GM19467 (cell line): ENCODE measurements at regions not wholly inside any gene's neighbourhood (a gene's known extent, or its start where the extent isn't known, plus 50 kb on each side); places are given as distances from the start of the nearest gene placed in this dataset.
A peak's percentile ranks its signal among the peaks of the same experiment; 100 is the strongest.
"Not testable (repeated sequence)": the region's sequence is repeated elsewhere in the genome, so short reads cannot be mapped to it uniquely, and the experiment has no call there.

Experiments
- ATAC-seq: cut with Tn5 transposase; IDR thresholded peaks from one replicate; pipeline ENCODE4 v1.9.1; 2021; ENCODE audit warnings: mild to moderate bottlenecking, moderate library complexity; ENCODE audit not compliant: unreplicated experiment

DNA sequence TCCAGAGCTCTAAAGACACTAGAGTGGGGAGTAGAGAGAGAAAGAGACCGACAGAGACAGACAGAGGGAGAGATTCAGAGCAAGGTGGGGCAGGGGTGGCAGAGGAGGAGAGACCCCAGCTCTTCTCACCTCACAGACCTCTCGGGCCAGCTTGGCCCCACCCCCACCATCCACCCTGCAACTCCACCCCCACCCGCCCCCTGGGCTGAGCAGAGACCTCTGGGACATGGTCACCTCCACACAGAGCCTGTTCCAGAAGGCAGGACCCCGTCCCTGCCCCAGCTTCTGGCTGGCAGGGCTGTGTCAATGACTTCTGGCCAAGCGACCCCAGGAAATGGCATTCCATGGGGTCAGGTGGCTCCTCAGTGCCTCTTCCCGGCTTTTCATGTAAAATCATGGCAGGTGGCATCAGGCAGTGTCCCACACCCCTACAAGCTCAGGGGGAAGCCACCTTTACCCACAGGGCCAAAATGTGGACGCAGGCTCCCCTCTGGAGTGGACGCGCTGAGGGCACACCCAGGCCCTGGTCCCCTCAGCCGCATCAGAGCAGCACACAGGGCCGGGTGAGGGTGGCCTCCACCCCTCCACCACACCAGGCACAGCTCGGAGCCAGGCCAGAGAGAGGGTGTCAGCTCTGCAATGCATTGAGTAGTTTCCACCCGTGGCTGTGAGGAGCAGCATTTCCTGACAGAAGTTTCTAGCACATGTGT lies 131.2 kb upstream of the LPCAT1 start:
- ATAC-seq = no peak

DNA sequence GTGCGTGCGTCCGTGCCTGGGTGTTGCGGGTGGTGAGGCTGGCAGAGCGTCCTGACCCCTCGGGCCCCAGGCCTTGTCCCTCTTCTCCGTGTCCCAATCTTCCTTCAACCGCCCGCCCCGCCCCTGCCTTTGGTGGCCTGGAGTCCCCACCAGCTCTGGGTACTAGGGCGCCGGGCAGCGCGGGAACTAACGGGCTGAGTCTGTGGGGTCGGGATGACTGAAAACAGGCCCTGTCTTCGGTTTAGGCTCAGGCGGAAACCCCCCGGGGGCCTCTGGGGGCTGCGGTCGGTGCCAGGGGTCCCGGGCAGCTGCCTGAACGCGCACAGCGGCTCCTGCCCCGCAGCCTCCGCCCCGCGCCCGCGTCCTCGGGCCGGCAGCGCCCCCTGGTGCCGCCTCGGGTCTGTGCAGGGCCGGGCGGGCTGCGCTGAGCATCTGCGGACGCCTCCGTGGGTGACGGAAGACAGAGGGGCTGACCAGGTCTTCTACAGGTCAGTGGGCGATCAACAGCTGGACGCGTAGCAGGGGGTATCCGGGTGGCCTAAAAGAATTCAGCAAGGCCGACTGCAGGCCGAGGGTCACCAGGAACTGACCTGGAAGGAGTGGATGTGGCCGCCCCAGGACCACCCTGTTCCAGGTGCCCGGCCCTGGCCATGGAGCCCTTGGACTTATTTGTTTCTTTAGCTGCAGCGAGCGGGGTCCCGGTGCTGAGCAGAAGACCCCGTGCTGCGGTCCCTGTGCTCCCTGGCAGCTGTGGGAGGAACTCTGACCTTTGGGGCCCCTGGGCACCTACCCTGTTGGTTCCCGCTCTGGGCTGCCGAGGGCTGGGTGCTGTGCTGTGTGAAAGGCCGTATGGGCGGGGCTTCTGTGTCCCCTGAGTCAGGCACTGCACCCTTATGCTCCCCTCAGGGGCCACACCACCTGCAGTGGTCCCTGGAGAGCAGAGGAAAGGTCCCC lies 130.2 kb upstream of the LPCAT1 start:
- peak; percentile 84 for ATAC-seq

- ATAC-seq = peak; percentile 24
Observed at GRCh38 chr5:1652873-1653697, 129.3 kb upstream of the LPCAT1 start.

- no peak for ATAC-seq
Observed at GRCh38 chr5:1651971-1652872, 128.5 kb upstream of the LPCAT1 start.

- no peak for ATAC-seq
Observed at GRCh38 chr5:1651250-1651649, 127.5 kb upstream of the LPCAT1 start.

DNA sequence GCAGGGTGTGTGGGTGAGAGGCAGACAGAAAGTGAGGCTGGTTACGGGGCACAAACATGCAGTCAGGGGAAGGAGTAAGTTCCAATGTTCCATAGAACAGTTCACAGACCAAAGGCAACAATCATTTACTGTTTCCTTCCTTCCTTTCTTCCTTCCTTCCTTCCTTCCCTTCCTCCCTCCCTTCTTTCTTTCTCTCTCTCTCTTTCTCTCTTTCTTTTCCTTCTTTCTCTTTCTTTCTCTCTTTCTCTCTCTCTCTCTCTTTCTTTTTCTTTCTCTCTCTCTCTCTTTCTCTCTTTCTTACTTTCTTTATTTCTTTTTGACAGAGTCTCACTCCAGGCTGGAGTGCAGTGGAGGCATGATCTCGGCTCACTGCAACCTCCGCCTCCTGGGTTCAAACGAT lies 125.8 kb upstream of the LPCAT1 start:
- no peak for ATAC-seq

DNA sequence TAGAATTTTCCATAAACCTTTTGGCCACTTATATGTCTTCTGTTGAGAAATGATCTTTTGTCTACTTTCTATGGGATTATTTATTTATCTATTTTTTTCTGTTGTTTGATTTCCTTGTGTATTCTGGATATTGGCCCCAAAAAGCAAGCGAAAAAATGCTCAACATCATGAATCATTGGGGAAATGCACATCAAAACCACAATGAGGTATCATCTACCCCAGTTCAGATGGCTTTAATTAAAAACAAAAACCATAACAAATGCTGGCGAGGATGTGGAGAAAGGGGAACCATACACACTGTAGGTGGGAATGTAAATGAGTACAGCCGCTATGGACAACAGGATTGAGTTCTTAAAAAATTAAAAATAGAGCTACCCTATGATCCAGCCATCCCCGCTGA lies 125.0 kb upstream of the LPCAT1 start:
- ATAC-seq = no peak

- no peak for ATAC-seq
Observed at GRCh38 chr5:1647580-1647979, 123.8 kb upstream of the LPCAT1 start.

DNA sequence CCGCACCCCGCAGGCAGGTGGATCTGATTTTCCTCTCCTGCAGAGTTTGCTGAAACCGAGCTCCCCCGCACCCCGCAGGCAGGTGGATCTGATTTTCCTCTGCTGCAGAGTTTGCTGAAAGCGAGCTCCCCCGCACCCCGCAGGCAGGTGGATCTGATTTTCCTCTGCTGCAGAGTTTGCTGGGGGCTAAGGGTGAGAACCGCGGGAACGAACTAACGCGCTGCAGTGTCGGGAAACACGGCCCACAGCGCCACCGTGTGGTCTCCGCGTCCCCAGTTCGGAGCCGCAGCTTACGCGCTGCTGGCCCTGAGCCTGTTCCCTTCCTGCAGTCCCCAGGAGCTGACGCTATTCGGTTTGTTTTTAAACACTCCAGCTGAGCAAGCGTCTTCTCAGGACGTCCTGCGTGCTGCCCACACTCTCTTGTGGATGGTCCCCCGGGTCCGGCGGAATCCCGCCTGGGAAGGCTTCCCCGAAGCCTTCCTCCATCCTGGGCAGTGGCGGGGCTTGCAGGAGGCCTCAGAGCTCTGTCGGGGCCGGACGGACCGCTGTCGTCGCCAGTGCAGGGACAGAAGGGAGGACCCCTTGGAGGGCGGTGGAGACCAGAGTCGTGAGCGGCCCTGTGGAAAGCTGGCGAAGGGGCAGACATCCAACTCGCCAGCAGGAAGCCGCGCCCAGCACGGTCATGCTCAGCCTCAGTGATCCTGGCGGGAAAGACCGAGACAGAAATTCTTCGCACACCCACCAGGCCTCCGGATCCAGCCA lies 121.2 kb upstream of the LPCAT1 start:
- ATAC-seq = peak; percentile 87

DNA sequence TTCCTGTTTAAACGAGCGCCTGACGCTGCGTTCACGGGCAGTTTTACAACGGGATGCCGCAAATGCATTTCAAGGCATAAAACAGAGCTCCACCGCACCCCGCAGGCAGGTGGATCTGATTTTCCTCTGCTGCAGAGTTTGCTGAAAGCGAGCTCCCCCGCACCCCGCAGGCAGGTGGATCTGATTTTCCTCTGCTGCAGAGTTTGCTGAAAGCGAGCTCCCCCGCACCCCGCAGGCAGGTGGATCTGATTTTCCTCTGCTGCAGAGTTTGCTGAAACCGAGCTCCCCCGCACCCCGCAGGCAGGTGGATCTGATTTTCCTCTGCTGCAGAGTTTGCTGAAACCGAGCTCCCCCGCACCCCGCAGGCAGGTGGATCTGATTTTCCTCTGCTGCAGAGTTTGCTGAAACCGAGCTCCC lies 120.6 kb upstream of the LPCAT1 start:
- ATAC-seq = not testable (repeated sequence)

- no peak for ATAC-seq
Observed at GRCh38 chr5:1643651-1644392, 120.1 kb upstream of the LPCAT1 start.

DNA sequence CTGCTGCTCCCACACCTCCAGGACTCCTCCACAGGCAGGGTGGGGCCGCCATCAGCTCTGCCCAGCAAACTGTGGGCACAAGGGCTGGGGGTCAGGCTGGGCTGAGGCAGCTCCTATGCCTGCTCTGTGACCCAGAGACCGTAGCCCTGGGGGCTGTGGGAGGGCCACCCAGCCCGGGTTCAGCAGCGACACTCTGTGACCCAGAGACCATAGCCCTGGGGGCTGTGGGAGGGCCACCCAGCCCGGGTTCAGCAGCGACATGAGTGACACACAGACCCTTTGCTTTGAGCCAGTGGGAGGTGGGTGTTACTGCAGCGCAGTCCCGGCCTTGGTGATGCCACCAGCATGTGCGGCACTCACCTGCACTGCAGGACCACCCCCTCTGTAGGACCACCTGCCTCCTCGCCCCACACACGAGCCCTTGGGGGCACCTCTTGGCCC lies 118.9 kb upstream of the LPCAT1 start:
- no peak for ATAC-seq

DNA sequence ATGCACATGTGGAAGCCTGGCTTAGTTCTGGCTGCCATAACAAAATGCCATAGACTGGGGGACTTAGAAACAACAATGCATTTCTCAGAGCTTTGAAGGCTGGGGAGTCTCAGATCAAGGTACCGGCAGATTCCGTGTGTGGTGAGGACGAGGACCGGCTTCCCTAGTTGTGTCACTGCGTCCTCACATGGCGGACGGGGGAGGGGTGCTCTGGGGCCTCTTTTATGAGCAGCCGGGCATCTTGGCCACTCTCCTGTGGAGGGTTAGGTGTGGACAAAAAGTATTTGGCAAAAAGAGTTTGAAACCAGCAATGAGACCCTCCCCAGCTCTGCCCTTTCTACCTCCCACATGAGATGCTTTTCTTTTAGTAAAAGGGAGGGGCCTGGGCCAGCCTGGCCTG lies 118.5 kb upstream of the LPCAT1 start:
- ATAC-seq = no peak

- no peak for ATAC-seq
Observed at GRCh38 chr5:1641560-1642166, 117.9 kb upstream of the LPCAT1 start.

- ATAC-seq = no peak
Observed at GRCh38 chr5:1641041-1641440, 117.3 kb upstream of the LPCAT1 start.

DNA sequence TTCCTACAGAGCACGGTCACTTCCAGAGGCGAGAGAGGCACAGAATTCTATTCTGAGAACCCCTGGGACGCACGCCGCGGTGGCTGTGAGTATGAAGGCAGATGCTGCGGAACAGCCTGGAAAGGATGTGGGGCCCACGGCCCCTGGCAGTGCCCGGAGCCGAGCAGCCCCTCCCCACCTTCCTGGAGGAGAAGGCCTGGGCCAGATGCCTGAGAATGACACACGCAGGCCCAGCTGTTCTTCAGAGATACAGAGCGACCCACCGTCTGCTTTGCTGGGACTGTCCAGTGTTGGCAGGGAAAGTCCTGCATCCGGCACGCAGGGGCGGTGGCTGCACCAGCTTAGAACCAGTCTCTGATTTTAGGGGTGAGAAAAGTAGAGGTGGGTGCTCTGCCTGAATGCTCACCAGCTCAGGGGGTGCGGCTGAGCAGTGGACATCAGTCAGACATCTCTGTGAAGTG lies 116.7 kb upstream of the LPCAT1 start:
- no peak for ATAC-seq

- ATAC-seq = no peak
Observed at GRCh38 chr5:1639757-1640156, 116.0 kb upstream of the LPCAT1 start.
